G401.6 (cell line): ENCODE measurements at regions not wholly inside any gene's neighbourhood (a gene's known extent, or its start where the extent isn't known, plus 50 kb on each side); places are given as distances from the start of the nearest gene placed in this dataset.

Experiments used
- FAIRE-seq: peaks from 2 replicates; lab custom pipeline; 2012; peaks lifted over from hg19 to GRCh38; lab: Jason Lieb, UNC

DNA sequence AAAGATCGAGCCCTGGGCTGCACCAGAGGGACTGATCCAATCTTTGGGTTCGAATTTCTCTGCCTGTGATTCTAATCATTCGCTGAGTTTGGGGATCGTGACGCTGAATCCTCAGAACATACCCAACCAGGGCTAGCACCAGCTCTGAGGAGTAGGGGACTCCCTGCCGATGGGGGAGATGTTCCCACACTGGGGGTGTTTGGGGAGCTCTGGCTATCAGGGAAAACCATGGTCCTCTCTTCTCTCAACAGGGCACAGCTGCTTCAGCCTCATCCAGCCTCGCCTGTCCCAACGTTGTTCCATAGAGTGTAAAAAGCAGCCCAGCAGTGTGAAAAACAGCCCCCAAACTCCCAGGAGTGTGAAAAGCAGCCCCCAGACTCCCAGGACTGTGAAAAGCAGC is 136.6 kb downstream of the ANKRD60 start:
- no peak for FAIRE-seq

DNA sequence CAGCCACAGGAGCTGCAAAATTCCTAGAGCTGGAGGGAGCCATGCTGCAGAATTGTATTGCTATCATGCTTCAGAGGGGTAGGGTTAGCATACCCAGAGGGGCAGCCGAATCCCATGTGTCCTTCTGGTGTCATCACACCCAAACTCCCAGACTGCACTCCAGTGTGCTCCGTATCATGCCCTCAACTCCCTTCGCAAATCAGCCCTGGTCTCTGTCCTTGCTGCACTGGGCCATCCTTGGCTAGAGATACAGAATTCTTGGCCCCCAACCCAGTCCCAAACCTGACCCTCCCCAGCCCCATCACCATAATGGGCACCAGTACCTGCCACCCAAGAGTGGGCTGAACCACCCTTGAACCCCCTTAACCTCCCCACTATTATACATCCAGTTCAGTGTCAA is 138.3 kb downstream of the ANKRD60 start:
- no peak for FAIRE-seq

DNA sequence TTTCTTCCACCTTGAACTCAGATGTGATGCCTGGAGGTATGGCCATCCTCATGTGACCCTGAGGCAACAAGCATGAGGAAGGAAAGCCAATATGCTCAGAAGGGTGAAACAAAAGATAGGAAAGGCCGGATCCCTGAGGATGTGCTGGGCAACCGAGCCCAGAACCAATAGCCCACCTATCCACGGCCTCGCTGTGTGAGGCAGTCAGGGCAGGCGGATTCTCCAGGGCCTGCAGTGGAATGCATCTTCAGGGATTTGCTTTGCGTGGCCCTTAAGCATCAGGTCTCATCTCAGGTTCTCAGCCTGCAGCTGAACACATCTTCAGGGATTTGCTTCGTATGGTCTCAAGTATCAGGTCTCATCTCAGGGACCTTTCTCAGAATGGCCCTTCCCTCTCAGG is 139.8 kb downstream of the ANKRD60 start:
- no peak for FAIRE-seq

DNA sequence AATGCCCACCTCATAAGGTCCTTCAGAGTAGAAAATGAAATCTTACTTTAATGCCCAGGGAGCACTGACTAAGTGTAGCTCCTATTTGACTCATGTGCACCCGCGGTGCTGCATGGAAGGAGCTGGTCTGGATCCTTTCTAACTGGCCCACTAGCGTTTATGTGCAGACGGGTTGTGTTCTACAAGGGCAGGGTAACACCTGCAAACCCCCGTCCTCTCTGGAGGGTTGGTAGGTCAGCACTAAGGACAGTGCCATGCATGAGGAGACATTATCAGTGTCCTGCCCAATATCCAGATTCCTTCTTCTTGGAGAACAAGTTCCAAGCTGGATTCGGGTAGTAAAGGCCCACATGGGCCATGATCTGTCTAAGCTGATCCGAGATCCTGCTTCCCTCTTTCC is 140.3 kb downstream of the ANKRD60 start:
- FAIRE-seq, result no peak

DNA sequence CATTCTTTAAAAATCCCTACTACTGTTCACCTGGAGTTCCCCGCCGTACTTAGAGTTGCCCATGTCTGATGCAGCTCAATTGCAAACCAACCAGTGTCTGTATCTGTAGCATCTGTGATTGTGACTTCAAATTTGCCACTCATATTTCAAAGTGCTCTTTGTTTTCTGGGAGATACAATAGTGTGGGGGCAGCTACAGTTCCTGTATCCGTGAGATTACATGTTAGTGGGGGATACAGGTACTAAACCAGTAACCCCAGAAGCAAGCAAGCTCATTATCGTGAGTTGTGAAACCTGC is 140.9 kb downstream of the ANKRD60 start:
- FAIRE-seq, result no peak

DNA sequence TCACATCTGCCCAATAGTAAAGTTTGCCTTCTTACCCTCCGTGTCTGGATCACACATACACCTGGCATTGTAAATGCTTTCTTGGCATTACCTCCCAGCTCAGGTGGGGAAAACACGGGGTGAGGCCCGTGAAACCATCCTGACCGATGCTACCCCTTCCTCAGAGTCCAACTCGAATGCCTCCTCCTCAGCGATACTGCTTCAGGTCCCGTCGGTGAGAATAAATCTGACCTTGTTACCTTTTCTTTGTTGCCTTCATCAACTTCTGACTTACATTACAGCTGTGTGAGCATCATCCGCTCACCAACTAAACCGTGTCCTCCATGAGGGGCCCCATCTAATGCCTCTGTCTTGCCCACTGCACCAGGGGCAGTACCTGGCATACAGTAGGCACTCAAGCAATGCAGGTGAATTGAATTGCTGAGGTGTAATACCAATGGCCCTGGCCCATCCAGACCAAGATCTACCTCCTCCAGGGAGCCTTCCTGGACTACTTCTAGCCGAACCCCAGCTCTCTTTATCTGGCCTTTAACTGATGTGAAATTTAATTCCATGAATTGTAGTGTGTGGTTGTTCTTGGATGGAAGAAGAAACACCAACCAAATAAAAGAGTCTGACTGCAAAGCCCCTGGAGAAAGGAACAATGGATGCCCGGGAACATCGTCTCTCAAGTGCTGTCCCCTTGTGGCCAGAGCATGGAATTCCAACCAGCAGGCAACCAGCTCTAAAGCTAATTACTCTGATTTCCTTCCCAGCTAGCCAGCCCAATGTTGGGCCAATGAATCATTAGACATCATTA is 141.5 kb downstream of the ANKRD60 start:
- no peak for FAIRE-seq

DNA sequence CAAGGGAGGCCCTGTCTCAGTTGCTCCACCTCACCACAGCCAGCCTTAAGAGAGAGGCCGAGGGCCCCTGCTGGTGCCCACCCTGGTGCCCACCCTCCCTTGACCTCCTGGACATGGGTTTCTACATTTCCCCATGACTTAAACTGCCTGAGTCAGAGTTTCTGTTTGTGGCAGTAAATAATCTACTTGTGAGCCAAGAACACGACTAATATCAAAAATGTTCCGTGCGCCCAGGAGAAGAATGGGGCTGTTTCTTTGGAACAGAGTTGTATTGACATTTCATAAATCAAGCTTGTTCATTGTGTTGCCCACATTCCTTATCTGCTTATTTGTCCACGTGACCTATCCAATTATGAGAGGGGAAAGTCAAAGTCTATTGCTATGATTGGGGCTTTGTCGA is 143.5 kb downstream of the ANKRD60 start:
- FAIRE-seq, result no peak

DNA sequence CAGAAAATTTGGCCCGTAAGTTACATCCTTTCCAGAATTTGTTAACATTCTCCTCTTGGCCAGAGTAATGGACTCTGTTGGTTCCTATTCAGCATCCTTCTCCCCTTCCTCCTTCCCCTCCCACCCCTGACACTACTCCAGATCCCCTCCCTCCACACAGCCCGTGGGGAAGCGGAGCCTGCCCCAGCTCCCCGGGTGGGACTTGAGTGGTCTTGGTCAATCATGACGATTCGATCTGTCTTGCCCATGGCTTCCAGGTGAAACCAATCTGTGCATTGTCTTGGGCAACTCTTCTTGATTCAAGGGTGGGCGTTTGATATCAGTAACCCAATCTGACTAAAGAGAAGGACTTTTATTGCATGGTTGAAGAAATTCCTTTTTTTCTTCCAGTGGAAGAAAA is 143.9 kb downstream of the ANKRD60 start:
- FAIRE-seq, result no peak

DNA sequence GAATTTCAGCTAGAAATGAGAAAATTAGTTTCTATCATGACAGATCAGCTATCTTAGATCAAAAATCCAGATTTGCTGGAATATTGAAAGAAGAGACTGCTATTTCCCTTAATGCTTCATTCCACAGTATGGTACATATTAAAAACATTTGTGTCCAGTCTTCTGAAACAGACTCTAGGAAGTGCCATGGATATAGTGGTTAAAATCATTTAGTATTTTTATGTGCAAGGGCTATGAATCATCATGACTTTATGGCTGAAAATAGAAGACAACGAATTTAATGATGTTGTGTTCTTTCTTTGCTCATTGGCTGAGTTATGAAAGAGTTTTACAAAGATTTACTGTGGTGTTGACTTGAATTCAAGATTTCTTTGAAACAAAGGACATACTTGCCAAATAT is 146.6 kb downstream of the ANKRD60 start:
- no peak for FAIRE-seq

DNA sequence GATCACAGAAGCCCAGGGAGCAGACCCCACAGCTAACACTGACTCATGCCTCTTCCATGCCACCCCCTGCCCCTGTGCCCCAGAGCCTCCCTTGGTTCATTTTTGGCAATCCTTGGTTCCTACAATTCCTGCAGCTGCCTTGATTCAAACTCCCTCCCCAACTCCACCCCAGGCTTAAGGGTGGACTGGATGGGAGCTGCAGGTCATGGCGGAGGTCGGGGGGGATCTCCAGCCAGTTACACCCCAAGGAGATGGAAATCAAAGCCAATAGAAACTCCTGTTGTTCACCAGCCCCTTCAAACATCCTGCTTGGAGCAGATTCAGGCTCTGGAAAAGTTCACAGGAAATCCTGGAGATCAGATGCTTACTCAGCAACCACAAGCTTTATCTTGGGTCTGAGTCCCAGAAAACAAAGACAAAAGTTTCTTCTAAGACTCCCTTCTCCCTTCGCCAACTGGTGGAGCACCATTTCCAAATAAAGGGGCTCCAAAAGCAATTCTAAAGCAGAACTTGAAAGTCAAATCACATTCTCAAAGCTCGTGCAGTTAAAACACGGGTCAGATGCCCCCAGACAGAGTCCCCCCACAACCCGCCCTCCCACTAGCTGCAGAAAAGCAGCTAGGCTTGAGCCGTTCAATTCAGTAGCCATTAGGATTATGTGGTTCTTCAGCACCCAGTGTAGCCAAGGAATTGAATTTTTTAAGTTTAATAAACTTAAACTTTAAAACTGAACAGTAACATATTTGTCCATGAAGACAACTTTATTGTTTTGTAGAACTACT is 149.5 kb downstream of the ANKRD60 start:
- FAIRE-seq, result no peak

DNA sequence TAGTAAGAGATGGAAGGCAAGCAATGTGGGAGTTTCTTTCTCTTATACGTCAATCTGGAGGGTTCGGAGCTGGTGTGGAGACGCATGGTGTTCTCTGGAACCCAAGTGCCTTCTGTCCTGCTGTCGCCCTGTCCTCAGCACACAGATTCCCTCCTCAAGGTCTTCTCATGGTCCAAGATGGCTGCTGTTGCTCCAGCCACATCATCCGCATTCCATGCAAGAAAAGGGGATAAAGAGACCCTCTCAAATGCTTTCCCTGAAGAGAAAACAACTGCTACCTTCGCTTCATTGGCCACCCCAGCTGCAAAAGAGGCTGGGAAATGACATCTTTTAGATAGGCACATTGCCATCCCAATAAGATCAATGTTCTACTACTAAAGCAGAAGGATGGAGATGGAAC is 151.2 kb downstream of the ANKRD60 start:
- FAIRE-seq, result no peak

DNA sequence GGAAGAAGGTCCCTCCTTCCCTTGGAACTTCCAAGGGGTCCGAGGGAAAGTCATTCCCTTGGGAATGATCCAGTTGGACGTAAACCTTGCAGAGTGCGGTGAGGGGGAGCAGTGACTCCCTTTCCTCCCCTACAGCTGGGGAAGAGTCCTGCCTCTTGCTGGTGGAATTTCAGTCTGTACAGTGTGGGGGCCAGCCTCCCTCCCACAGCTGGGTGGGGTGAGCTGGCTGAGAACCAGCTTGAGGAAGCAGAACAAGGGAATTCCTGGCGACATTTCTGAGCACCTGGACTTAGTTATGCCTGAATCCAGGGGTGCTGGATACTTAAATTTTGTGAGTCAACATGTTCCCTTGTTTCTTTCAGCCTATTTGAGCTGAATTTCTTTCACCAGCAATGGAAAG is 152.0 kb downstream of the ANKRD60 start:
- FAIRE-seq, result no peak

DNA sequence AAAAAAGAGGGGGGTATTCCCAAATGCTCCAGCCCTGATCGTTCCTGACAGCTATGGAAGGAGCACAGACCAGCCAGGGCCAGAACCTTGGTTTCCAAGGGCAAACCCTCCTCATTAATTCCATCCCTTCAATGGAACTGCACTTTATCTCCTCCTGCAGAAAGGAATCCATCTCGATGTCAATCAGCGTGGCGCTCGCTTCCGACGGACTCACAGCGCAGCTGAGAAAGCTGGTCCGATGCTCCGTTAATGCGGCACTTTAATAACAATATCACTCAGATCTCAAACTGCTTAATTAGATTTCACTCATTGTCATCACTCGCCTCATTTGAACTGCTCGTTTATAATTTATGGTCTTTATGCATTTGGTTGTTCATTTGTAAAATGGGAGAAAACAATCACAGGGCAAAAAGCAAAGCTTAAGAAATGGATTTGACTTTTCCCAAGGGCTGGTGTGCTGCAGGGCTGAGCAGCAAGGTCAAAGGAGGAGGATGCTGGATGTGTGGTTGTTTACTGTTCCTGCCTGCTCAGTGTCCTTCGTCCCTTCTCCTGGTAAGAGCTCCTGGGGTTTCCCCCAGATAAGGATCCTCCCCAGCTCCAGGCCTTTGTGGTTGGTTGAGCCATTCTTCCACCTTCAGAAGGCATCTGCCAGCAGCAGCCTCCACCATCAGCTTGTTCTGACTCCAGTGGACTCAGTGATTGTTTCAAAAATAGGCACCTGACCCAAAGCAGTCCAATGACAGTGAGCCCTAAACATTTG is 152.7 kb downstream of the ANKRD60 start:
- no peak for FAIRE-seq

DNA sequence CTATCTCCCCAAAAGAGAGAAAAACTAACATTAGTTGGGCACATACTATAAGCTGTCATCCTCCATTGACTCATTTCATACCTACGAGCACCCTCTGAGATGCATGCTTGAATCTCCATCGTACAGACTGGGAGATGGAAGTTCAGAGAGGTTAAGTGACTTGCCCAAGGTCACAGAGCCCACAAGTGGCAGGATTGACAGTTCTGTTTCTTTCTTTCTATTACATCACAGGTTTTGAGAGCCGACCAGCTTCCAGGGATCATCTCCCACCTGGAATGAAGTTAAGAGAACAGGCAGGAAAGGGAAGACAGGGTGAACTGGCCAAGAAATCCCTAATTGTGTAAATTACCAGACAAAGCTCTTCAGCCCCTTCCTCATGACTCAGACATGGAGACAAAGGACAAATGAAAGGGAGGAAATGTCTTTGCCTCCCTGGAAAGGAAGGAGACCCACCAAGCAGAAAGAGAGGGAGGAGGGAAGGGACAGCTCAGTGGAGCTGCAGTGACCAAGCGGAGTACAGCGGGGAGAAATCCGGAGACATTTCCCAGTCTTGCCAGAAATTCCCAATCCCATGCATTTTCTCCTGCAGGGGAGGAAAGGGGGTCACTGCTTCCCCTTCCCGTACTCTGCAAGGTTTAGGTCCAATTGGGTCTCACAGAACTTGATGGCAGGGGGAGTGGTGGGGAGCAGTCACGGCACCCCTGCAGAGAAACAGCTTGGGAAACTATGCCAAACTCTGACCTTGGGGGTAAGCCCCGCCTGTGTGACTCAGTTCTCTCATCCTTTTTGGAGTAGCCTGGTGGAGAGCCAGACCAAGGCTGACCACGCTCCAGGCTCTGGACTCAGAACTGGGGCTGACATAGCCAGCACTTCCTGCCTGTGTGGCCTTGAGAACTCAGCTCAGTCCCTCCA is 154.3 kb downstream of the ANKRD60 start:
- no peak for FAIRE-seq

DNA sequence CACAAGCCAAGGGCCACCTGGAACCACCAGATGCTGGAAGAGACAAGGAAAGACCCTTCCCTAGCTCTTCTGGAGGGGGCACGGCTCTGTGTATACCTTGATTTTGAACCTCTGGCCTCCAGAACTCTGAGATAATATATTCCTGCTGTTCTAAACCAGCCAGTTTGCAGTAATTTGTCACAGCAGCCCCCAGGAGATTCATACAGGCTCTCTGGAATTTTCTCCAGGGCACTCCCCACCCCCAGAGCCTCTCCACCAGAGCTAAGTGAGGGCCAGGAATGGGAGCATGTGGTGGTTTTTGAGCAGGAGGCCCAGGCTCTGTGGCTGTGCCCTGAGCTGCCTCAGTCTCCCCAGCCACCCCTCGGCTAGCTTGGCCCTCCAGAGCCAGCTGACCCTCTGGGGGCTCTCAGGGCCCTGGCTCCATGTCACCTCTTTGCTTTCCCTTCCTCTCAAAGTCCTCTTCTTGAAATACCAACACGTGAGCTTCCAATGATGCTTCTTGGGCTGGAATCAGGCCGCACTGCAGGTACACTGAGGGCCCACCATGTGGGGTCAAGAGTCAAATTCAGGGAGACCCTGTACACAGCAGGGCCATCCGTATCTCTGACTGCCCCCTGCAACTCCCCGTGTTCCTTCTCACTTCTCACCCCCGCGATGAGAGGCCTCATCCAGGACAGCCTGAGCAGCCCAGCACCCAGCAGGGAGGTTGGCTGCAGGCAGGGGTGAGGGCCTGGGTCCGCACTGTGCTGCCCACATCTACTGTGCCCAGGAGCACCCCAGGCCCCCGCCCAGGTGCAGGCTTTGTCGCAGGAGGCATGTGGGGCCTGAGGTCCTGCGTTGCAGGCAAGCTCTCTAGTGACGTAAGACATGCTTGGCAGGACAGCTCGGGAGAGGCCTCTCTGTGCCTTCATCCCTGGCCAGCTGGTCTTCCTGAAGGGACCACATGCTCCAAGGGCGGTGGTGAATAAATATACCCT is 155.5 kb downstream of the ANKRD60 start:
- no peak for FAIRE-seq

DNA sequence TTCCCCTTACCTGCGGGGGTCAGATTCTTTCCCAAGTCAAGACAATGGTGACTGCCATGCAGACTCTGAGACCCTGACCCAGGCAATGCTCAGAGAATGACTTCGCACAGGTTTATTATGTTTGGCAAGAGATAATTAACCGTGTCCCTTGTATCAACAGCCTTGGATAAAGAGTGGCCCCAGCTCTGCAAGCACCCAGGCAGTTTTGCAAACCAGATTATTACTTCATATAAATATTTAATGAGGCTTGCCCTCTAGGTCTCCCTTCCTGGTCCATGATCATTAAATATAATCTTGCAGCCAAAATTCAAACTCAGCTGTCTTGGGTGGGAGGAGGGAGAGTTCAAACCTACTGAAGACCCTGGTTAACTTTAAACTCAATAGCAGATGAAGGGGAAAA is 156.5 kb downstream of the ANKRD60 start:
- FAIRE-seq, result no peak

DNA sequence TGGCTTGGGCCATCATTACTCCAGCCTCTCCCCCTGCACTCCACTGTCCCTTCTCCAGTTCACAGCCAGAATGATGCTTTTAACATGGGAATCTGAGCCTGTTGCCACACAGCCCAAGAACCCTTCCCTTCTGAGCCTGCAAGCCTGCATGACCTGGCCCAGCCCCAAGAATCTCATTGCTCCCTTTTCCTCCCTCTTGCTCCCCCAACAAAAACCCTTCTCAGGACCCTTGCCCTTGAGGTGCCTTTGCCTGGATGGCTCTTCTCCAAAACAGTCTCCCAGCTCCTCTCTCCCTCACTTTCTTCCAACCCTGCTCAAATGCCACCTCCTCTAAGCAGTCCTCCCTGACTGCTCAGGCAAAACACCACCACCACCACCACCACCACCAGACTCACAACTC is 157.2 kb downstream of the ANKRD60 start:
- FAIRE-seq, result no peak

DNA sequence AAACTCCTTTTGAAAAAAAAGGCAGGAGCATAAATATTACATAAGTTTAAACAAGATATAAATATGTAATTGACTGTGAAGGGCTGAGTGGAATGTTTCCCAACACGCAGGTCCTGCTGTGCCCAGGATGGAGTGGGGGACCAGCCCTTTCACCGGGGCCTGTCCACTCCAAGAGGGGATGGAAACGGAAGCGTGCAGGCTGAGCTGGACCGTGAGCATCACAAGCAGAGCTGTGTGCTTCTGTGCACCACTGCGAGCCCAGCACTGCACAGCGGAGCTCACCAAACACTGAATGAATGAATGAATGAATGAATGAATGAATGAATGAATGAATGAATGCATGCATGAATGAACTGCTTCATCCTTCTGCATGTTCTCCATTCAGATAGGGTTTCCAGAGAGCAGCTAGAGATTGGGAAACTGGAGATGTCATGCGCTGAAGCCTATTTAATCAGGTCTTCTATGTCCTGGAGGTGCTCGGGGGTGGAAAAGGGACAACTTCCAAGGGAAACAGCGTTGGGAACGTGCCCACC is 157.7 kb downstream of the ANKRD60 start:
- no peak for FAIRE-seq

DNA sequence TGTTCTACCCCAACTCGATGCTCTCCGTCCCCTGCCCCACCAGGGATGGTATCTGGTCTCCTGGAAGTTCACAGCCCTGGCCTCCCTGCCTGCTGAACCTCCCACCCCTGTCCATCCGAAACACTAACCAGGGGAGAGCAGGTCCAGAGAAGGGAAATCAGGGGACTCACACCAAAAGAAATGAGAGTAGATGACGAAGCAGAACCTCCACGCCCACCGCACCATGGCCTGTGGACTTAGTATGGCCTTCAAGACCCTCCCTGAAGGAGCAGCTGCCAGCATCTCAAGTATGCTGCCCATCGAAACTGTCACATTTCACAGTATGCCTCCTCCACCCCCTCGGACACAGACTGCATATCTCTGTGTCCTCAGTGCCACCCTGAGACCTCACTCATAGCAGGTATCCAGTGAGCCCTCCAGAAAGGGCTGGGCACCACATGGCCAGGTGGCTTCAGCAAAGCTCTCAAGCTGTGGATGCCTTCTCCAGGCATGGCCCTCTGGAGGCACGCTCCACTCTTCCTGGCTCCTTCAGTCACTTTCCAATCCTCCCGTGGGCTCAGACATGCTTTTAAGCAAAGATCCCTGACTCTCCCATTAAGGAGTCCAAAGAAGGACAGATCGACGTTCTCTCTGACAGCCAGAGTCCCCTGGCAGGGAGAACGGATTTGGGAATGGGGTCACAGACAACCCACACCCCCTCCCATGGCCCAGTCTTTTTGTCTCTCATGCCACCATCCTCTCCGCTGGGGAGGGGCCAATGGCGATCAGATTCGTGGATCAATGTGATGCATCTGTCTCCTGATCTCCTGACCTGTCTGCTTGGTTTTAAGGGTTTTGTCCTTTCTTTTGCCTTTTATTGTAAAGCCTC is 158.4 kb downstream of the ANKRD60 start:
- FAIRE-seq, result no peak

DNA sequence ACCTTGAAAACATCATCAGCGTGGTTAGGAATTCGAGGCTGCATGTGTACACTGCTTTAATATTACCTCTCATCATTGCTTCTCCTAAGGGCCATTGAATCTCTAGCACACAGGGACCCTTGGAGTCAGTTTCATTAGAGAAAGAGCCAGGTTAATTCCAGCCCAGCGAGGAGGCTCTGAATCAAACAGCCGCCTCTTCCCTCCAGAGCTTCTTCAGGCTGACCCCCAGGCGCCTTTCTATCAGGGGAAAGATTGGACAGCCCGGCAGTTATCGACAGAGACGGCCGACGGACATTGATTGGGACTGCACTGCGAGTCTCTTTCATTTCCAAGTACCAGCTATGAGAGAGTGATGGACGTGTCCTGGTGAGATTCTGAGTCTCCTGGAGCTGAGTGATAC is 159.2 kb downstream of the ANKRD60 start:
- FAIRE-seq, result no peak
